Type B pancreatic cell (in vitro differentiated cells): ENCODE measurements at regions not wholly inside any gene's neighbourhood (a gene's known extent, or its start where the extent isn't known, plus 50 kb on each side); places are given as distances from the start of the nearest gene placed in this dataset.

Experiments
- DNase-seq: peaks from one replicate; pipeline ENCODE4 v3.0.0; 2021; ENCODE audit warnings: mixed read lengths; ENCODE audit not compliant: unreplicated experiment; ENCODE audit errors: extremely low spot score
- H3K27ac Mint-ChIP-seq: 2 replicates; pipeline ENCODE4 v1.8.0; 2021; ENCODE audit warnings: mild to moderate bottlenecking, mixed read lengths
- H3K27me3 Mint-ChIP-seq: 2 replicates; pipeline ENCODE4 v1.8.0; 2021; ENCODE audit warnings: mixed read lengths
- H3K36me3 Mint-ChIP-seq: 2 replicates; pipeline ENCODE4 v1.8.0; 2021; ENCODE audit warnings: mixed read lengths
- H3K4me1 Mint-ChIP-seq: one replicate; pipeline ENCODE4 v1.8.0; 2021; ENCODE audit warnings: mixed read lengths; ENCODE audit not compliant: unreplicated experiment
- H3K4me3 Mint-ChIP-seq: 2 replicates; pipeline ENCODE4 v1.8.0; 2021; ENCODE audit warnings: mild to moderate bottlenecking, mixed read lengths
- H3K9me3 Mint-ChIP-seq: 2 replicates; pipeline ENCODE4 v1.8.0; 2021; ENCODE audit warnings: mixed read lengths
- CTCF ChIP-seq: fragments of 200-600 bp; sonication (generic); conservative IDR thresholded peaks from 2 replicates; pipeline ENCODE4 v1.5.0; 2021; ENCODE audit warnings: antibody characterized with exemption, mild to moderate bottlenecking

- no peak for TF ChIP-seq CTCF
- Mint-ChIP-seq H3K27ac (no peak overlapping the region), H3K4me3 (no peak overlapping the region), H3K4me1 (peaks cover 5% of the 10 kb centered on the region), H3K27me3 (no peaks in the 10 kb centered on the region), H3K36me3 (no peaks in the 10 kb centered on the region), H3K9me3 (peaks cover 9% of the 10 kb centered on the region)
- DNase-seq: no peak
These were observed 338.8 kb downstream of the BCOR start for GRCh38 chrX:39758791-39759525.

- H3K9me3 Mint-ChIP-seq: peaks cover 9% of the 10 kb centered on the region
- H3K27ac Mint-ChIP-seq: peak overlapping the region; percentile 75
- TF ChIP-seq CTCF: no peak
- no peaks in the 10 kb centered on the region for H3K36me3 Mint-ChIP-seq
- peaks cover 10% of the 10 kb centered on the region for H3K4me1 Mint-ChIP-seq
- H3K27me3 Mint-ChIP-seq: no peaks in the 10 kb centered on the region
- H3K4me3 Mint-ChIP-seq: no peak overlapping the region
- DNase-seq: no peak
These were observed 338.1 kb downstream of the BCOR start for GRCh38 chrX:39759526-39760224.

GRCh38 chrX:39760930-39761329, 336.8 kb downstream of the BCOR start:
- no peaks in the 10 kb centered on the region for H3K36me3 Mint-ChIP-seq
- peaks cover 19% of the 10 kb centered on the region for H3K4me1 Mint-ChIP-seq
- H3K9me3 Mint-ChIP-seq: peaks cover 9% of the 10 kb centered on the region
- no peak for TF ChIP-seq CTCF
- no peak for DNase-seq
- H3K27ac Mint-ChIP-seq: no peak overlapping the region
- no peaks in the 10 kb centered on the region for H3K27me3 Mint-ChIP-seq
- no peak overlapping the region for H3K4me3 Mint-ChIP-seq

GRCh38 chrX:39762266-39762841, 335.4 kb downstream of the BCOR start:
- Mint-ChIP-seq H3K27me3 (no peaks in the 10 kb centered on the region), H3K4me1 (peaks cover 28% of the 10 kb centered on the region), H3K4me3 (no peak overlapping the region), H3K9me3 (peaks cover 9% of the 10 kb centered on the region), H3K27ac (no peak overlapping the region), H3K36me3 (no peaks in the 10 kb centered on the region)
- DNase-seq: no peak
- TF ChIP-seq CTCF: no peak

GRCh38 chrX:39764441-39764914, 333.3 kb downstream of the BCOR start:
- no peaks in the 10 kb centered on the region for H3K36me3 Mint-ChIP-seq
- no peak for TF ChIP-seq CTCF

More at GRCh38 chrX:39764441-39764914, 333.3 kb downstream of the BCOR start:
- DNase-seq: no peak
- H3K4me3 Mint-ChIP-seq: no peak overlapping the region
- H3K27me3 Mint-ChIP-seq: no peaks in the 10 kb centered on the region
- peaks cover 23% of the 10 kb centered on the region for H3K4me1 Mint-ChIP-seq
- peak overlapping the region; percentile 69 for H3K27ac Mint-ChIP-seq
- H3K9me3 Mint-ChIP-seq: peaks cover 5% of the 10 kb centered on the region
